IMR-90 (cell line): ENCODE measurements at regions not wholly inside any gene's neighbourhood (a gene's known extent, or its start where the extent isn't known, plus 50 kb on each side); places are given as distances from the start of the nearest gene placed in this dataset.

ENCODE experiments used
- ATAC-seq: fragments of 200-7000 bp; cut with Tn5 transposase; 2 replicates; pipeline ENCODE4 v1.9.1; 2020; ENCODE audit warnings: low read depth, mild to moderate bottlenecking, moderate library complexity
- BruUV-seq: library from RNA; stranded (reverse); fragments of 400-500 nt; replicated peaks from 2 replicates; lab custom pipeline; 2021; lab: Mats Ljungman, UMichigan
- CTCF ChIA-PET: fragments of 300-600 bp; formaldehyde crosslinking; extraction: SDS; loops from one replicate; lab custom pipeline; 2021; ENCODE audit warnings: antibody characterized with exemption; lab: Yijun Ruan, JAX
- POLR2A ChIA-PET: fragments of 300-600 bp; sonication (Branson Sonifier 250); formaldehyde crosslinking; loops from one replicate; lab custom pipeline; 2022; ENCODE audit warnings: antibody characterized with exemption; ENCODE audit not compliant: unreplicated experiment; lab: Charles Lee
- DNase-seq: peaks from one replicate; pipeline ENCODE4 v3.0.0; 2013
- H2AFZ ChIP-seq: replicated peaks from 2 replicates; pipeline ENCODE3; 2013; ENCODE audit warnings: low read length, mild to moderate bottlenecking; ENCODE audit not compliant: poor library complexity
- H2AK5ac ChIP-seq: 2 replicates; pipeline ENCODE4 v1.6.1; 2013; ENCODE audit warnings: low read depth, low read length, inconsistent platforms
- H2AK9ac ChIP-seq: replicated peaks from 2 replicates; pipeline ENCODE3; 2013; ENCODE audit warnings: mild to moderate bottlenecking, low read depth, low read length, moderate library complexity; ENCODE audit not compliant: poor library complexity
- H2BK120ac ChIP-seq: 2 replicates; pipeline ENCODE4 v1.6.1; 2013; ENCODE audit warnings: low read depth, low read length, inconsistent platforms
- H2BK15ac ChIP-seq: 3 replicates; pipeline ENCODE4 v1.6.1; 2013; ENCODE audit warnings: low read depth, low read length, inconsistent platforms
- H2BK20ac ChIP-seq: 2 replicates; pipeline ENCODE4 v1.6.1; 2013; ENCODE audit warnings: low read depth, mild to moderate bottlenecking, inconsistent platforms, low read length, moderate library complexity
- H2BK5ac ChIP-seq: 2 replicates; pipeline ENCODE4 v1.6.1; 2013; ENCODE audit warnings: mild to moderate bottlenecking, low read depth, low read length, inconsistent platforms; ENCODE audit not compliant: poor library complexity, severe bottlenecking
- H3K14ac ChIP-seq: replicated peaks from 2 replicates; pipeline ENCODE4 v1.6.1; 2013; ENCODE audit warnings: low read depth, low read length, inconsistent platforms
- H3K18ac ChIP-seq: 2 replicates; pipeline ENCODE4 v1.6.1; 2013; ENCODE audit warnings: low read depth, low read length, control low read depth
- H3K23ac ChIP-seq: 2 replicates; pipeline ENCODE4 v1.6.1; 2013; ENCODE audit warnings: low read depth, low read length, inconsistent platforms
- H3K27ac ChIP-seq: 2 replicates; pipeline ENCODE4 v1.5.1; 2013; ENCODE audit warnings: mild to moderate bottlenecking, control low read depth, low read length; ENCODE audit not compliant: insufficient read depth
- H3K27me3 ChIP-seq: 2 replicates; pipeline ENCODE4 v1.6.1; 2013; ENCODE audit warnings: low read length; ENCODE audit not compliant: control insufficient read depth, insufficient read depth
- H3K36me3 ChIP-seq: 2 replicates; pipeline ENCODE4 v1.6.1; 2013; ENCODE audit warnings: low read length, mixed read lengths; ENCODE audit not compliant: control insufficient read depth, insufficient read depth
- H3K4ac ChIP-seq: 2 replicates; pipeline ENCODE4 v1.6.1; 2013; ENCODE audit warnings: low read depth, low read length, inconsistent platforms
- H3K4me1 ChIP-seq: 2 replicates; pipeline ENCODE4 v1.6.1; 2013; ENCODE audit warnings: low read length, mixed read lengths; ENCODE audit not compliant: control insufficient read depth, insufficient read depth
- H3K4me2 ChIP-seq: 2 replicates; pipeline ENCODE4 v1.6.1; 2013; ENCODE audit warnings: low read depth, mild to moderate bottlenecking, control low read depth, low read length, moderate library complexity
- H3K4me3 ChIP-seq: 2 replicates; pipeline ENCODE4 v1.5.1; 2013; ENCODE audit warnings: low read depth, mild to moderate bottlenecking, control low read depth, low read length, moderate library complexity; ENCODE audit not compliant: insufficient read depth
- H3K56ac ChIP-seq: 2 replicates; pipeline ENCODE4 v1.6.1; 2013; ENCODE audit warnings: low read length, inconsistent platforms; ENCODE audit not compliant: insufficient read depth; ENCODE audit errors: extremely low read depth
- H3K79me1 ChIP-seq, 2 experiments: 2 replicates each; pipeline ENCODE4 v1.6.1; 2013; ENCODE audit warnings: low read length in 2 of 2, inconsistent platforms in 1 of 2, low read depth in 1 of 2
- H3K9ac ChIP-seq: 2 replicates; pipeline ENCODE4 v1.6.1; 2013; ENCODE audit warnings: low read depth, low read length, control low read depth
- H3K9me1 ChIP-seq: 2 replicates; pipeline ENCODE4 v1.6.1; 2013; ENCODE audit warnings: low read length, inconsistent platforms; ENCODE audit not compliant: insufficient read depth
- H3K9me3 ChIP-seq: 2 replicates; pipeline ENCODE4 v1.6.1; 2013; ENCODE audit warnings: low read length; ENCODE audit not compliant: control insufficient read depth, insufficient read depth
- H4K20me1 ChIP-seq: 2 replicates; pipeline ENCODE4 v1.6.1; 2013; ENCODE audit warnings: low read length, inconsistent platforms; ENCODE audit not compliant: insufficient read depth
- H4K5ac ChIP-seq: 2 replicates; pipeline ENCODE4 v1.6.1; 2013; ENCODE audit warnings: mild to moderate bottlenecking, low read depth, low read length, control low read depth
- H4K8ac ChIP-seq, 2 experiments: 2 replicates each; pipeline ENCODE4 v1.6.1; 2013; ENCODE audit warnings: low read depth in 2 of 2, low read length in 2 of 2, control low read depth in 1 of 2, inconsistent platforms in 1 of 2
- H4K91ac ChIP-seq: 2 replicates; pipeline ENCODE4 v1.6.1; 2013; ENCODE audit warnings: low read depth, low read length, inconsistent platforms; ENCODE audit not compliant: insufficient read depth
- BHLHE40 ChIP-seq: fragments of 150-350 bp; IDR thresholded peaks from 2 replicates; pipeline ENCODE4 v1.6.1; 2016; ENCODE audit warnings: mild to moderate bottlenecking, low read depth, low read length
- CEBPB ChIP-seq: IDR thresholded peaks from 2 replicates; pipeline ENCODE4 v1.6.1; 2012; ENCODE audit warnings: low read depth, low read length, improper control_type of control experiment
- CHD1 ChIP-seq: IDR thresholded peaks from 2 replicates; pipeline ENCODE4 v1.6.1; 2012; ENCODE audit warnings: low read depth, low read length, improper control_type of control experiment
- CTCF ChIP-seq: conservative IDR thresholded peaks from 2 replicates; pipeline ENCODE4 v1.5.1; 2012; ENCODE audit warnings: mild to moderate bottlenecking, low read depth, low read length, improper control_type of control experiment
- ELK1 ChIP-seq: fragments of 150-350 bp; IDR thresholded peaks from 2 replicates; pipeline ENCODE4 v1.6.1; 2016; ENCODE audit warnings: low read depth, mild to moderate bottlenecking, low read length, moderate library complexity, borderline replicate concordance
- FOS ChIP-seq: fragments of 150-350 bp; IDR thresholded peaks from 2 replicates; pipeline ENCODE4 v1.6.1; 2016; ENCODE audit warnings: low read depth, low read length
- MAFK ChIP-seq: IDR thresholded peaks from 2 replicates; pipeline ENCODE4 v1.6.1; 2012; ENCODE audit warnings: low read depth, low read length, improper control_type of control experiment
- MAZ ChIP-seq: IDR thresholded peaks from 2 replicates; pipeline ENCODE4 v1.6.1; 2012; ENCODE audit warnings: low read depth, mild to moderate bottlenecking, low read length, improper control_type of control experiment, moderate library complexity, borderline replicate concordance
- MXI1 ChIP-seq: IDR thresholded peaks from 2 replicates; pipeline ENCODE4 v1.6.1; 2012; ENCODE audit warnings: low read depth, mild to moderate bottlenecking, low read length, moderate library complexity, borderline replicate concordance
- NFE2L2 ChIP-seq: fragments of 150-350 bp; IDR thresholded peaks from 2 replicates; pipeline ENCODE4 v1.6.1; 2016; ENCODE audit warnings: low read depth, mild to moderate bottlenecking, low read length
- POLR2A ChIP-seq: IDR thresholded peaks from 2 replicates; pipeline ENCODE4 v1.6.1; 2012; ENCODE audit warnings: mild to moderate bottlenecking, low read depth, low read length
- RAD21 ChIP-seq: IDR thresholded peaks from 2 replicates; pipeline ENCODE4 v1.6.1; 2012; ENCODE audit warnings: low read length, improper control_type of control experiment
- RCOR1 ChIP-seq: IDR thresholded peaks from 2 replicates; pipeline ENCODE4 v1.6.1; 2012; ENCODE audit warnings: mild to moderate bottlenecking, low read length, improper control_type of control experiment; ENCODE audit not compliant: insufficient replicate concordance
- RFX5 ChIP-seq: IDR thresholded peaks from 2 replicates; pipeline ENCODE4 v1.8.0; 2012; ENCODE audit warnings: low read depth, mild to moderate bottlenecking, low read length, moderate library complexity
- SMC3 ChIP-seq: fragments of 150-350 bp; IDR thresholded peaks from 2 replicates; pipeline ENCODE4 v1.6.1; 2016; ENCODE audit warnings: low read depth, mild to moderate bottlenecking, antibody characterized with exemption, low read length, moderate library complexity
- USF2 ChIP-seq: fragments of 150-350 bp; IDR thresholded peaks from 2 replicates; pipeline ENCODE4 v1.6.1; 2017; ENCODE audit warnings: mild to moderate bottlenecking, antibody characterized with exemption, low read length, low read depth
- WGBS, 2 experiments: methylation state at CpG; one replicate each; pipeline versions ENCODE4 v1.1.5 to v1.1.7; 2013; ENCODE audit warnings: missing lambda C conversion rate in 2 of 2; ENCODE audit not compliant: insufficient read length in 1 of 2; ENCODE audit errors: extremely low coverage in 2 of 2; 5-methylcytosine and 5-hydroxymethylcytosine counted together
- dilution Hi-C: fragments of 300-500 bp; cut with HindIII; formaldehyde crosslinking; loops from one replicate; pipeline ENCODE4 v1.14.3; 2018; ENCODE audit warnings: low sequenced_read_pairs; ENCODE audit not compliant: unreplicated experiment
- in situ Hi-C: fragments of 300-500 bp; cut with MboI; formaldehyde crosslinking; loops from 3 replicates; pipeline ENCODE4 v1.14.3; 2019; ENCODE audit warnings: low sequenced_read_pairs, inconsistent platforms, mixed read lengths
- intact Hi-C: fragments of 100-400 bp; cut with micrococcal nuclease; formaldehyde crosslinking; loops from 2 replicates; pipeline ENCODE4 v1.10.0; 2022

- WGBS, 2 experiments, result 39% methylated on average over 7 of the region's 19 CpGs; no CpG with 5 or more reads in 1 of the 2 experiments
- H2BK20ac ChIP-seq, result no peak overlapping the region
- no peak for ATAC-seq
These were observed 368.0 kb downstream of the TMEM121 start for GRCh38 chr14:105894125-105894977.

More at GRCh38 chr14:105894125-105894977, 368.0 kb downstream of the TMEM121 start:
- H3K56ac ChIP-seq, result no peak overlapping the region
- dilution Hi-C loops (no loop called here), in situ Hi-C loops (no loop called here), intact Hi-C loops (no loop called here)
- no peak overlapping the region for H2AK9ac ChIP-seq
- no peak overlapping the region for H3K18ac ChIP-seq
- no peak overlapping the region for H3K4me2 ChIP-seq
- POLR2A ChIA-PET, result no interaction called here
- no peaks in the 10 kb centered on the region for H3K27me3 ChIP-seq
- H3K4me1 ChIP-seq, result no peaks in the 10 kb centered on the region
- peaks cover 42% of the 10 kb centered on the region for H3K9me3 ChIP-seq
- CTCF ChIA-PET, result no interaction called here
- no peak overlapping the region for H3K27ac ChIP-seq
- no peaks in the 10 kb centered on the region for H3K36me3 ChIP-seq
- no peak overlapping the region for H4K91ac ChIP-seq
- H2BK5ac ChIP-seq, result no peak overlapping the region
- no peak overlapping the region for H2BK15ac ChIP-seq
- H3K9me1 ChIP-seq, result no peaks in the 10 kb centered on the region
- TF ChIP-seq MAFK, result no peak
- no peak for TF ChIP-seq CHD1
- TF ChIP-seq POLR2A, result no peak
- TF ChIP-seq USF2, result no peak
- no peak for TF ChIP-seq MXI1
- TF ChIP-seq MAZ, result no peak
- no peak for TF ChIP-seq RCOR1
- TF ChIP-seq ELK1, result no peak
- TF ChIP-seq CEBPB, result no peak
- TF ChIP-seq NFE2L2, result no peak
- TF ChIP-seq RFX5, result no peak
- TF ChIP-seq RAD21, result no peak
- no peak for TF ChIP-seq SMC3
- no peak for TF ChIP-seq BHLHE40
- no peak for TF ChIP-seq CTCF
- no peak for TF ChIP-seq FOS
- no peak overlapping the region for H3K9ac ChIP-seq
- H4K5ac ChIP-seq, result no peak overlapping the region
- no peaks in the 10 kb centered on the region for H3K79me1 ChIP-seq
- H4K20me1 ChIP-seq, result no peaks in the 10 kb centered on the region
- H2AFZ ChIP-seq, result no peak overlapping the region
- no peak overlapping the region for H3K4me3 ChIP-seq
- H3K14ac ChIP-seq, result no peak overlapping the region
- no peak overlapping the region for H3K4ac ChIP-seq
- no peak overlapping the region for H4K8ac ChIP-seq
- no peak overlapping the region for H3K23ac ChIP-seq
- no peak overlapping the region for H2AK5ac ChIP-seq
- DNase-seq, result no peak
- no peak overlapping the region for H2BK120ac ChIP-seq
- BruUV-seq, result no TSS peak
